IPS-NIHi7 (cell line): ENCODE measurements at regions not wholly inside any gene's neighbourhood (a gene's known extent, or its start where the extent isn't known, plus 50 kb on each side); places are given as distances from the start of the nearest gene placed in this dataset.

Experiments
- DNase-seq: peaks from one replicate; pipeline ENCODE4 v3.0.0; 2012; ENCODE audit warnings: mixed read lengths; ENCODE audit errors: extremely low spot score

DNA sequence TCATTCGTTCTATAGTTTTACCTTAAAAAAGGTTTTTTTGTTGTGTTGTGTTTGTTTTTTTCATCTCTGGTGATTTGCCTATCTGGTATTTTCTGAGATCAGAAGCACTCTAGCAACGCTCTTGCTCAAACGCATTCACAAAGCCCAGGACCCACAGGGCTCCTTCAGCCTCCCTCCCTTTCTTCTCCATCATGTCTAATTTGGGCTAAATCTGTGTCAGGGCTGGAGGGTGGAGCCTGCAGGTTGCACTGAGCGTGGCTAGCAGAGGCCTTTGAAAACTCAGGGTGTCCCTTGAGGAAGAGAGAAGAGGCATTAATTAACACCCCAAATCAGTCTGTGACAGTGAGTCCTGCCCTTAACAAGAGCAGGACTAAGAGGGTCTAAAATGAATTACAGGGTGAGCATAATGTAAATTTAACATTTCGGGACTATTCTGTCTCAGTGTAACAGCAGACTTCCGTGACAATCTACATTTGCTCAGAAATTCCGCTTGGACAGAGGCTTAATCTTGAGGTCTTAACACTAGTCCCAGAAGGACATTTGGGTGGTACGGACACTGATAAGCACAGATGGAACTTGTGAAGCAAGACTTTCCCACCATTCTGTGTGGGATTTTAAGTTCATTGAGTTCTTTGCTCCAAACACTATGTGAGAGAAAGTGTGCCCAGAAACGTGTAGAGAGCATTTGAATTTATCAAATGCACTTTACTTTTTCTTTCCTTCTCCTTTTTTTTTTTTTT lies 174.4 kb upstream of the APCDD1 start:
- DNase-seq, result no peak

DNA sequence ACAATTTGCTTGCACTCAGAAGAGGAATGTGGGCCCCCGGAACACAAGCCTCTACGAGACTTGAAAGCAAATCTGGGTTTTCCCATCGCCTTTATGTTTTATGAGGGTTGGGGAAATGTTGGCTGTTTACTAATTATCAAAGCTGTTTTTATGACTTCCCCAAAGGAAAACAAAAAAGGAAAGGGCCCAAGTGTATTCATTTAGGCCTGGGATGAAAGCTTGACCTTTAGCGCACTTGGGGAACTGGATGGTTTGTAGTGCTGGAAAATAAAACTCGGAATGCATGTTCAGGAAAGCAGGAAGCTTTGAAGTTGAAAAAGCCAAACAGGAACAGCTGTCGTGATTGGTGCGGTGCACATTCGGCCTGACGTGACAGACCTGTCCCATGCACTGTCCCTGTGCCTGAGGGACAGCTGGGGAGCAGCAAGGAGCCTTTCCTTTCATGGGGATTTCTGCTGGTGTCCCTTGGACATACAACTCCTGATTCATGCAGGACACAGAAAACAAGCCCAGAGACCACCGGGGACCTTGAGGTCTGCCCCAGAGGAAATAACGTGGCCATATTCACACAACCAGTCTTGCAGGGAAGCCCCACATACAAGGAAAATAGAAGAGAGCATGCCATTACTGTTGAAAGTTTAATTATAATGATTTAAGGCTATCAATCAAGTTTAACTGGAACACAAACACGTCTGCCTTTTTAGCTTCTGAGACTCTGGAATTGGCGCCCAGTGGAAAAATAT lies 169.7 kb upstream of the APCDD1 start:
- DNase-seq, result no peak

GRCh38 chr18:10285283-10285640 lies 169.2 kb upstream of the APCDD1 start:
- DNase-seq, result no peak

- no peak for DNase-seq
Observed at GRCh38 chr18:10286580-10287150, 167.8 kb upstream of the APCDD1 start.

DNA sequence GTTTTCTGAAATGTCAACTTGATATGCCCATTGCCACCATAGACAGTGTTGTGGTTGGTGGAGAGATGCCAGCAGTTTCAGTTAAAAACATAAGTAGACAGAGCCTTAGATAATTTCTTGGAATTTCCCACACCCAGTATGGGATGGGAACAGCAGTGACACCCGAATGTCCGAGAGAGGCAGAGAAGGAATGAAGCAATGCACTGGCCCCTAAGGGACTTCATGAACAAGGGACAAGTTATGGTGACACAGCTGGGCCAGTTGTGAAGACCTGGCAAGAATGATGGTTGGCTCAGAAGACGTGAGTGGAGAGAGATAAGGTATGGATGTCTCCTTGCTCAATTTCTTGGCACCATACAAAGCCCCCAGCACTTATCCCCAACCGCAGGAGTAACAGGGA lies 165.2 kb upstream of the APCDD1 start:
- no peak for DNase-seq

- DNase-seq, result no peak
Observed at GRCh38 chr18:10289951-10290637, 164.3 kb upstream of the APCDD1 start.

GRCh38 chr18:10290638-10291235 lies 163.7 kb upstream of the APCDD1 start:
- DNase-seq, result no peak

DNA sequence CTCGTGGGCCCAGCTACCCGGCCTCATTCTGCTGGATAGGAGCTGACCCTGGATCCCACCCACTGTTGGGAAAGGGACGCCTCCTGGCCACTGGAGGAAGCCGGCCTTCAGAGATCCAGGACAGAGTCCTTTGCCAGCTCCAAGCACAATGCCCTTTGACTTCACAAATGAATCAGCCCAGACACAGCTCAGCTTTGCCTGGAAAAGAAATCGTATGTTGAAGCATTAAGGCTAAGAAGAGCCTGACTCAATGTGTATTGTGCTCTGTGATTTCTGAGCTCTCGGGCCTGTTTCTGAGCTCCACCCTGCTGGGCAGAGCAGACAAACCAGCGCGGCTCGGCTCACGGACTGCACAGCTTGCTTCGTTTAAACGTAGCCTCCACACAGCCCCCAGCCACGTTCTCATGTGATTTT lies 162.9 kb upstream of the APCDD1 start:
- no peak for DNase-seq

DNA sequence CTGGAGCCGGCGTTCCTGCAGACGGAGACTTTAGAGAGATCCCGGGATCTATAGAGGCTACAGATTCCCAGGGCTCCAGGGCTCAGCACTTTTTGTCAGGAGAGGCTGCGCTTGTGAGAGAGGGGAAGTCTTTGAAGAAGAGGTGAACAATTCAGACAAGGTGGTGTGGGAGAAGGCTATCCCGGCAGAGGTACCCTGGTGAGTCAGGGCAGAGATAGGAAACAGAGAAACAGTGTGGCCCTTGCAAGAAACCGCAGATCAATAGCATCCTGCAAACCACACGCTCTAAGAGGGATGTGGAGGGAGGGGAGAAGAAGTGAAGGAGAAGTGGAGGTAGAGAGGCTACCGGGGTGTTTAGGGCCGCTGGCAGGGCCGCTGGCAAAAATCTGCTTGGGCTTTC lies 160.5 kb upstream of the APCDD1 start:
- no peak for DNase-seq

DNA sequence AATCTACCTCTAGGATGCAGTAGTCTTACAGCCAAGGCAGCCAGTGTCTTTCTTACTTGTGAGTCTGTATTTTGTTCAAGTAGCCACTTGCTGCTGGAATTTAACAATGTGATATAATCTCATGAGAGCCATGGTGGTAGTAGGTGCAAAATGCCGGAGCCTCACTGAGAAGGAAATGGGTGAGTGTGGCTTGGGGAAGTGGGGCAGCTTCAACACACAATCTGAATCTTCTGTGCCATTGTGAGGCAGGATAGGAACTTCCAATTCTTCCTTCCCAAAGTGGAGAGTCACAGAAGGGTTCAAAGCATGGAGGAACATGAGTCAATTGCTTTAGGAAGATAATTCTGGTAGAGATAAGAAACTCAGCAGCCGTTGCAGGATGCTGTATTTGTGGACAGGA lies 158.7 kb upstream of the APCDD1 start:
- no peak for DNase-seq

DNA sequence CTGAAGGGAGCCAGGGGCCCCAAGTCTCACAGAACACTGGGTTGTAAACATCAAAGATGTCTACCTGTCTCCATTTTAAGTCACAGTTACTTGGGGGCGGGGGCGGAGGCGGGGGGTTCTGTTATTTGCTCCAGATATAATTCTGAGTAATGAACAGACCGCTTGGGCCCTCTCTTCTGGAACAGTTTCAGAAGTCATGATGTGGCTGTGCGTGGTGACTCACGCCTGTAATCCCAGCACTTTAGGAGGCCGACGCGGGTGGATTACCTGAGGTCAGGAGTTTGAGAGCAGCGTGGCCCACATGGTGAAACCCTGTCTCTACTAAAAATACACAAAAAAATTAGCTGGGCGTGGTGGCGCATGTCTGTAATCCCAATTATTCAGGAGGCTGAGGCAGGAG lies 157.9 kb upstream of the APCDD1 start:
- DNase-seq, result no peak

DNA sequence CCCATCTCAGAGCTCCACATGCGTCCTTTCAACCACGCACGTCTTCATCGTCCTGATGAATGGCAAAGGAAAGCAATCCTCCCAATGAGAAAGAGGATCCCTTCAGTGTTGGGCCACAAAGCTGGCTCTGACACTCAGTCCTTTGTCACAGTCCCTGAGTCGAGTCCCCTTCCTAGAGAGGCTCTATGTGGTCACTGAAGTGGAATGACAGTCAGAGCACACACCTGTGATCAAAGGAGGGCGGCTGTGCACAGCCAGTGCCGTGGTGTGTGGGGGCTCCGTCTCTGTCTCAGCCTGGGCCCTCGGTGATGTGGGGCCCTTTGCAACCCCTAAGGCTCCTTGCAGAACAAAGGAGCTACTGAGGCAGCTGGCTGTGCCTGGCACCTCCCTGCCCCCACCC lies 157.3 kb upstream of the APCDD1 start:
- no peak for DNase-seq

GRCh38 chr18:10298346-10298745 lies 156.1 kb upstream of the APCDD1 start:
- DNase-seq, result no peak

GRCh38 chr18:10299643-10300042 lies 154.8 kb upstream of the APCDD1 start:
- no peak for DNase-seq

GRCh38 chr18:10300739-10301138 lies 153.7 kb upstream of the APCDD1 start:
- DNase-seq, result no peak

GRCh38 chr18:10301831-10302483 lies 152.5 kb upstream of the APCDD1 start:
- DNase-seq, result no peak

- DNase-seq, result no peak
Observed at GRCh38 chr18:10303171-10303570, 151.3 kb upstream of the APCDD1 start.

GRCh38 chr18:10304853-10305252 lies 149.6 kb upstream of the APCDD1 start:
- DNase-seq, result no peak

DNA sequence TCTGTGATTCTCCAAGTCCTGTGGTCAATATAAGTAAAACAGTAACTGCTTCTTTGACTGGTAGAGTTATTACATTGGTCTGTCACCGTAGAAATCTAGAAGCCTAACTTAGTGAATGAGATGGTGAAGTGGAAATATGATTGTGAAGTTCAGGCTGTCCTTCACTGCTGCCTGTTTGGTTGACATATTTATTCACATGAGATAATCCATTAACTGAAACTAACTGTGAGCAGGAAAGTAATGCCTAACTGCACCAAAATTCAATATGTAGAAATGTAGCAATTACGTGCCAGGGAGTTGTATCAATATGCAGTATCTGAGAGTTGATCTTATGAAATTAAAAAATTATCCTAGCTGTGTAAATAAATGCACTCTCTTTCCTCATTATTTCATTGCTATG lies 147.7 kb upstream of the APCDD1 start:
- no peak for DNase-seq

- no peak for DNase-seq
Observed at GRCh38 chr18:10308154-10308553, 146.3 kb upstream of the APCDD1 start.

DNA sequence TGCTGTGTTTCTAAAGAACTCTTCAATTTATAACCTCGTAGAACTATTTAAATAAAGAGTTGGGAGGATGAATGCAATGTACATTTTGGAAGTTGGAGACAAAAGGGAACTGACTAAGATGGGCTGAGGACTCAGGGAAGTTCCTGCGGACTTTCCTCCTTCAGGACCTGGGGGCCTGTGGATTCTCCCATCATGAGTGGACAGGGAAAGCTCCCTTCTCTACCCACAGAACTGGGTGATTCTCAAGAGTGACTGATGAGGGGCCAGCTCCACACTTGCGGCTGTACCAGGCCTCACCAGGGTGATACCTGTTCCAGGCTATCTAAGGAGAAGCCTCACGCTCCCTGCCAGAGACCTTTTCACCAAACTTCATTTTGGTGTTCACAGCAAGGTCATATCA lies 143.8 kb upstream of the APCDD1 start:
- no peak for DNase-seq
